Neural cell (in vitro differentiated cells): ENCODE measurements at regions not wholly inside any gene's neighbourhood (a gene's known extent, or its start where the extent isn't known, plus 50 kb on each side); places are given as distances from the start of the nearest gene placed in this dataset.

Experiments
- CTCF ChIP-seq: fragments of 450-650 bp; IDR thresholded peaks from 2 replicates; pipeline ENCODE4 v1.5.1; 2014; ENCODE audit warnings: antibody characterized with exemption, mild to moderate bottlenecking, moderate library complexity; ENCODE audit not compliant: poor library complexity, severe bottlenecking
- TAF1 ChIP-seq: IDR thresholded peaks from 2 replicates; pipeline ENCODE4 v1.6.1; 2012; ENCODE audit warnings: low read depth

- no peak for TF ChIP-seq CTCF
- no peak for TF ChIP-seq TAF1
Observed at GRCh38 chr3:72340476-72341379, 507.5 kb downstream of the SHQ1 start.
